IPS-18a (cell line): ENCODE measurements at regions not wholly inside any gene's neighbourhood (a gene's known extent, or its start where the extent isn't known, plus 50 kb on each side); places are given as distances from the start of the nearest gene placed in this dataset.

Source experiments
- H3K27ac ChIP-seq: one replicate; pipeline ENCODE4 v1.5.1; 2013; ENCODE audit warnings: low read length
- H3K27me3 ChIP-seq: one replicate; pipeline ENCODE4 v1.6.1; 2013; ENCODE audit warnings: mild to moderate bottlenecking, low read length; ENCODE audit not compliant: control insufficient read depth, insufficient read depth
- H3K36me3 ChIP-seq: one replicate; pipeline ENCODE4 v1.6.1; 2013; ENCODE audit warnings: low read depth, low read length; ENCODE audit not compliant: control insufficient read depth
- H3K4me1 ChIP-seq: one replicate; pipeline ENCODE4 v1.6.1; 2013; ENCODE audit warnings: low read depth, low read length; ENCODE audit not compliant: control insufficient read depth
- H3K4me3 ChIP-seq: one replicate; pipeline ENCODE4 v1.5.1; 2013; ENCODE audit warnings: low read length
- H3K9ac ChIP-seq: one replicate; pipeline ENCODE4 v1.6.1; 2013; ENCODE audit warnings: mild to moderate bottlenecking, low read length, moderate library complexity
- H3K9me3 ChIP-seq: one replicate; pipeline ENCODE4 v1.6.1; 2013; ENCODE audit warnings: low read depth, low read length; ENCODE audit not compliant: control insufficient read depth

DNA sequence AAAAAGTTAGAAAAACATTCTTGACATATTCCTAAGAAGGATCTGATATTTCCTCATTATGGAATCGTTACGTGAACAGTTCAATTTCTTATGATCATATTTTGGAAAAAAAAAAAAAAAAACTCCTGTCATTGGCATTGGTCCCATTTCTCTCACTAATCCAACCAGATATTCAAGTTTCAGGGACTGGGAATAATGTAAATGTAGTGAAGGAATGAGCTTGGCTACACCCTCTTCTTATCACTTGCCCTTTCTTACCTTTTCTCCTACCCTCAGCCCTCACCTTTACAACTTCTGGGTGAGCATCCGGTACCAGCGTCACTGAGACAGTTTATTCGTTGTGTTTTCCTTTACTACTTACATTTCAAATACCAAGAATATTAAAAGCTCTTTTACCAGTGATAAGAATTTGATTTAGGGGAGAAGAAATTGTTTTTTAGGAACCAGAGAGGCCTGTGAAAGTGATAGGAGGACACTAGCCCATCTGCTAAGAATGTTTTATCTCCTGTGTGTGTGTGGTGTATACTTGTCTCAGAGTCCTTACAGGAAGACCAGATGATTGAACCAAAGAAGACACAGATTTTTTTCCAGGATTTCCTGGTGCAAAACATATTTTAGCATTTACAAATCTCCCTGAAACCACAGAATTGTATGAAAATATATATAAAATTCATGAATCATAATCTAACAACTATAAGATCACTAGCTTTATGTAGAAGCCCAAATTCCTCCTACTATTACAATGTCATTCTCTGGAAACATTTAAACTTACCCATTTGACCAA, 946.7 kb downstream of the ZPLD1 start:
- no peaks in the 10 kb centered on the region for H3K4me1 ChIP-seq
- H3K9me3 ChIP-seq = no peaks in the 10 kb centered on the region
- H3K27me3 ChIP-seq = no peaks in the 10 kb centered on the region
- H3K9ac ChIP-seq = no peak overlapping the region
- no peaks in the 10 kb centered on the region for H3K36me3 ChIP-seq
- no peak overlapping the region for H3K4me3 ChIP-seq
- no peak overlapping the region for H3K27ac ChIP-seq

GRCh38 chr3:103385961-103386656, 951.3 kb downstream of the ZPLD1 start:
- Histone ChIP-seq H3K36me3 (no peaks in the 10 kb centered on the region), H3K4me3 (no peak overlapping the region), H3K9ac (no peak overlapping the region), H3K4me1 (no peaks in the 10 kb centered on the region), H3K9me3 (no peaks in the 10 kb centered on the region), H3K27me3 (no peaks in the 10 kb centered on the region), H3K27ac (no peak overlapping the region)

- Histone ChIP-seq H3K27ac (peak overlapping the region; percentile 12), H3K4me1 (no peaks in the 10 kb centered on the region), H3K27me3 (no peaks in the 10 kb centered on the region), H3K9ac (no peak overlapping the region), H3K4me3 (no peak overlapping the region), H3K9me3 (no peaks in the 10 kb centered on the region), H3K36me3 (no peaks in the 10 kb centered on the region)
Observed at GRCh38 chr3:103388214-103388613, 953.4 kb downstream of the ZPLD1 start.

DNA sequence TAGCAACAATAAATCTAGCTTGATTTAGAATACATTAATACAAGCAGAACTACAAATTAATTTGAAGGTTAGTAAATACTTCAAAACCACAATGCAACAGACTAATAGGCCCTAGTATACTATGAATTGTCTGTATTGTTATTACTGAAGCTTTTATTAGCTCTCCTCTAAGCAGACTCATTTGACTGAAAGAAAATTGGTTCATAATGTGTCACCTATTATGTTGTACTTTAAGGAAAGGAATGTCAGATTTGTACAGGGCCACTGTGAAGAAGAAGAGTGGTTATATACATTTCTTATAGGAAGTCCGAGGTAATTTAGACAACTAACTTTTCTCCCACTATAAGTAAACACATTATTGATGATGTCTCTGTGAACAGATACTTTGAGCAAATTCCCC, 954.5 kb downstream of the ZPLD1 start:
- Histone ChIP-seq H3K27ac (no peak overlapping the region), H3K4me3 (no peak overlapping the region), H3K9me3 (no peaks in the 10 kb centered on the region), H3K9ac (no peak overlapping the region), H3K27me3 (no peaks in the 10 kb centered on the region), H3K4me1 (no peaks in the 10 kb centered on the region), H3K36me3 (no peaks in the 10 kb centered on the region)

DNA sequence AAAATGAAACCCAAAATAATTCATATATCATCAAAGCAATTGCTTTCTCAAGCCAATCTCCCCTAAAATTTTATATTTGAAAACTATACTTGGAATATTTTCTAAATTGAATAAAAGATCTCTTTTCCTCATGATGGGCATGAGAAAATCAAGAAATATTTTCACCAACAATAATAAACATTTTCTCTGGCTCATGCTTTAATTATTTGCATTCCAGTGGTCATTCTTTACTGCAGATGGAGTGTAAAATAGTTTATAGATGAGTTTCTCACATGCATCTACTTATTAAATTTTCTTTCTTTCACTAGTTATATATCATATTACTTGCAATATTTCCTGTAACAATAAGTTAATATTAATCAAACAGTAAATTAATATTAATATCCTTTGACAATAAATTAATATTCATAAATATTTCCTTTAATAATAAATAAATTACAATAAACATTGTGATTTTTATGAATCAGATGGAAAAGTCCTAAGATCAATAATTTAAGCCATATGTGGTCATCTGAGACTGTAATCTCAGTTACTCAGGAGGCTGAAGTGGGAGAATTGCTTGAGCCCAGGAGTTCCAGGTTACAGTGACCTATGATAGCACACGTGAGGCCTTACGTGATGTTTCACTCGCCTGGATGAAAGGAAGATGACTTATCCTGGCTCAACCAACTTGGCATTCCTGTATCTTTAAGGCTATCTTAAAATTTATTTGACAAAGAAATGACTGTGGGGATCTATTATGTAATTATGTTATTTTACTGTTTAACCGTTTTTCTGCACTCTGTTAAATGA, 958.8 kb downstream of the ZPLD1 start:
- H3K27me3 ChIP-seq = no peaks in the 10 kb centered on the region
- no peaks in the 10 kb centered on the region for H3K4me1 ChIP-seq
- H3K9ac ChIP-seq = no peak overlapping the region
- no peak overlapping the region for H3K4me3 ChIP-seq
- H3K9me3 ChIP-seq = no peaks in the 10 kb centered on the region
- H3K36me3 ChIP-seq = no peaks in the 10 kb centered on the region
- no peak overlapping the region for H3K27ac ChIP-seq

DNA sequence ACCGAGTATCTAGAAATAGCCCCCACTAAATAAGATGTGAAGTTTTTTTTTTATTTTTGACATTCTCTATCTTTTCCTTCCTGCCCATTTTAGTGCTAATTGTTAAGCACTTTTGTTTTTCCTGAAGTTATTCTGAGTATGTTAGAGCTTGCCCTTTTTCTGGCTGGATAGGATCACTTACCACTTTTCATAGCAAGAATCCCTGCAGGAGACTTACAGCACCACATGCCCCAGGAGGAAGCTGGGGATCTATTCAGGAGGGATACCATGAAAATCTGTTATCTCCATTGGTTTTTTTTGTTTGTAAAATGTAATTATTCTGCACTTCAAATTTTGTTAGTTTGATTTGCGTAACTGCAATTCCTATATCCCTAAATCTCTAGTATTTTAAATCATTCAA, 968.4 kb downstream of the ZPLD1 start:
- no peaks in the 10 kb centered on the region for H3K27me3 ChIP-seq
- H3K4me3 ChIP-seq = no peak overlapping the region
- peaks cover 6% of the 10 kb centered on the region for H3K4me1 ChIP-seq
- no peaks in the 10 kb centered on the region for H3K36me3 ChIP-seq
- H3K27ac ChIP-seq = no peak overlapping the region
- H3K9me3 ChIP-seq = no peaks in the 10 kb centered on the region
- no peak overlapping the region for H3K9ac ChIP-seq

- no peaks in the 10 kb centered on the region for H3K27me3 ChIP-seq
- H3K9ac ChIP-seq = no peak overlapping the region
- H3K36me3 ChIP-seq = no peaks in the 10 kb centered on the region
- H3K27ac ChIP-seq = no peak overlapping the region
- no peaks in the 10 kb centered on the region for H3K9me3 ChIP-seq
- H3K4me3 ChIP-seq = no peak overlapping the region
- H3K4me1 ChIP-seq = peaks cover 6% of the 10 kb centered on the region
Observed at GRCh38 chr3:103406320-103406850, 971.6 kb downstream of the ZPLD1 start.

- H3K36me3 ChIP-seq = no peaks in the 10 kb centered on the region
- no peak overlapping the region for H3K9ac ChIP-seq
- H3K4me3 ChIP-seq = no peak overlapping the region
- H3K27me3 ChIP-seq = no peaks in the 10 kb centered on the region
- H3K27ac ChIP-seq = no peak overlapping the region
- H3K9me3 ChIP-seq = no peaks in the 10 kb centered on the region
- H3K4me1 ChIP-seq = no peaks in the 10 kb centered on the region
Observed at GRCh38 chr3:103410231-103410630, 975.4 kb downstream of the ZPLD1 start.

DNA sequence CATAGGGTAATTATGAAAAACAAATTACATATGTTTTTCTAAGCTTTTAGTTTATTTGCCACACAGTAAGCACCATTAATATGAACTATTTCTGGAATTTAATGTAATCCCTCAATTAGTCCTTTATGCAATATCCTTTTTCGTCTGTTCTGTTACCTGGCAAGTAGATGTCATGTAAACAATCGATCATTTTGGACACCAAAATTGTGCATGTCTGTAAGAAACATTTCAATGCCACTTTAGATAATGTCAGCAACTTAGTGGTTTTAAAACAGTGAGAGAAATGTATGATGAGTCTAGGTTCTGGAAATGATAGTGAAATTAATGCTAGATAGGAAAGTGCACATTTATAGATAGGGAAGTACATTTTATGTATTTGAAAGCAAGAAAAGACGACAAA, 986.6 kb downstream of the ZPLD1 start:
- Histone ChIP-seq H3K27ac (no peak overlapping the region), H3K9ac (no peak overlapping the region), H3K4me3 (no peak overlapping the region), H3K36me3 (no peaks in the 10 kb centered on the region), H3K9me3 (no peaks in the 10 kb centered on the region), H3K27me3 (no peaks in the 10 kb centered on the region), H3K4me1 (no peaks in the 10 kb centered on the region)

GRCh38 chr3:103437883-103438282, 1003.1 kb downstream of the ZPLD1 start:
- Histone ChIP-seq H3K9ac (no peak overlapping the region), H3K27me3 (no peaks in the 10 kb centered on the region), H3K36me3 (no peaks in the 10 kb centered on the region), H3K4me1 (no peaks in the 10 kb centered on the region), H3K27ac (no peak overlapping the region), H3K4me3 (no peak overlapping the region), H3K9me3 (no peaks in the 10 kb centered on the region)

- Histone ChIP-seq H3K27me3 (no peaks in the 10 kb centered on the region), H3K27ac (no peak overlapping the region), H3K36me3 (no peaks in the 10 kb centered on the region), H3K4me3 (no peak overlapping the region), H3K9ac (no peak overlapping the region), H3K4me1 (no peaks in the 10 kb centered on the region), H3K9me3 (no peaks in the 10 kb centered on the region)
Observed at GRCh38 chr3:103440539-103441203, 1005.9 kb downstream of the ZPLD1 start.
